Stimulated activated naive CD8-positive, alpha-beta T cell treated with anti-CD3 and anti-CD28 coated beads, Interleukin-15, Interleukin-2, amounts not matched to agents 100 ng/mL and 50 ng/mL, for 24 hours (primary cell): ENCODE measurements at regions not wholly inside any gene's neighbourhood (a gene's known extent, or its start where the extent isn't known, plus 50 kb on each side); places are given as distances from the start of the nearest gene placed in this dataset.

Experiments
- H3K27ac Mint-ChIP-seq: one replicate; pipeline ENCODE4 v1.8.0; 2021; ENCODE audit warnings: mild to moderate bottlenecking, mixed read lengths
- H3K27me3 Mint-ChIP-seq: one replicate; pipeline ENCODE4 v1.8.0; 2021; ENCODE audit warnings: mixed read lengths
- H3K36me3 Mint-ChIP-seq: one replicate; pipeline ENCODE4 v1.8.0; 2021; ENCODE audit warnings: low read depth, mixed read lengths
- H3K4me1 Mint-ChIP-seq: one replicate; pipeline ENCODE4 v1.8.0; 2021; ENCODE audit warnings: low read depth, mixed read lengths
- H3K4me3 Mint-ChIP-seq: one replicate; pipeline ENCODE4 v1.8.0; 2021; ENCODE audit warnings: mild to moderate bottlenecking, mixed read lengths
- H3K9me3 Mint-ChIP-seq: one replicate; pipeline ENCODE4 v1.8.0; 2021; ENCODE audit warnings: mixed read lengths

DNA sequence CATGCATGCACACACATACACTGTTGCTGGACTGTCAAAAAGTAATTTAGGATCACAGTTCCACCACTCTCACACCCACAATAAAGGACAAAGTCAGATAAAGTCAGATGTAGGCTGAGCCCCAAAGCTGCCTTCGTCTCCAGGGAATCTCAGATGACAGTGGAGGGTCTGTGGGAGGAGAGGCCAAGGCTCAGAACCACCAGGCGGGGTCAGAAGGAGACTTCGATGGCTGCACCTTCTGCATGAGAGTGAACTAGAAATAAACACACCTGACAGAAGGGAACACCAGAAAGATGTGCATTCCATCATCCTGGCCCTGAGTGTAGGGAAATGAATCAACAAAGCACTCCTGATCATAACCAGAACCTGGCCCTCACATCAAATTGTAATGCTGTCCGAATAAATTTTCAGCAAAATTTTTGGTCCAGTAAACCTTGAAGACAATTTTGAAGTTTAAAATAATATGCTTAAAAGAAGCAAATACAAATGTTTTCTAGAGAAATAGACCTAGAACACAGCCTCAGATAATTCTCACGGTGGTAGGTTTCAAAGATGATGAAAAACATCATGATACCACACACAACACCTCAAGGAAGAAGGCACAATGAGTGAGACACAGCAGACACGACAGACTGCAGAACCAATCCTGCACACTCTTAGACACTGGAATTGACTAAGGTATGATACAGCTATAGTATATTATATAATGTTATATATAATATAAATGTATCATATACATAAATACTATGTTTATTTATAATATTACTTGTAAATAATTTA lies 269.8 kb upstream of the KLF6 start:
- Mint-ChIP-seq H3K27ac (no peak overlapping the region), H3K36me3 (no peaks in the 10 kb centered on the region), H3K9me3 (no peaks in the 10 kb centered on the region), H3K4me1 (peaks cover 4% of the 10 kb centered on the region), H3K27me3 (no peaks in the 10 kb centered on the region), H3K4me3 (no peak overlapping the region)

GRCh38 chr10:4053940-4054339 lies 268.9 kb upstream of the KLF6 start:
- no peaks in the 10 kb centered on the region for H3K4me1 Mint-ChIP-seq
- no peaks in the 10 kb centered on the region for H3K9me3 Mint-ChIP-seq
- H3K27me3 Mint-ChIP-seq, result no peaks in the 10 kb centered on the region
- H3K36me3 Mint-ChIP-seq, result no peaks in the 10 kb centered on the region
- no peak overlapping the region for H3K4me3 Mint-ChIP-seq
- H3K27ac Mint-ChIP-seq, result no peak overlapping the region

DNA sequence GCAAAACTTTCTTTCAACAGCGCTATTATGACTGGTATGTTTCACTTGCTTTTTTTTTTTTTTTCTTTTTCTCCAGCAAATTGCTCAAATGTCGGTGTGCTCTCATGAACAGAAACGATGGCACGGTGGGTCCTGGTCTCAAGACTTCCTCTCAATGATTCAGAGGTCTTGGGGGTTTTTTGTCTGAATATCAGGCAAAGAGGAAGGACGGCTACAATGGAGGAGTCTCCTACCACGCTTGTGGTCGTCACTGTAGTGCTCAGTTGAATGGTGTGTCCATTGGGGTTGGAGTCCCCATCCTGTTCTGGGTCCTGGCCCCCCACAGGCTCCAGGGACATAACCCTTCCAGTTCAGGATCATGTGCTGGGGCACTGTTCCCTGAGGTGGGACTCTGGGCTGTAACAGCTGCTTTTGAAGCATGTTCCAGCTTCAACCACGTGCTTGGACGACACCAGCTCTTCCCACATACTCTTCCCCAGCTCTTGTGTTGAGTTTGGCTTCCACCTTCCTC lies 266.7 kb upstream of the KLF6 start:
- no peaks in the 10 kb centered on the region for H3K9me3 Mint-ChIP-seq
- no peak overlapping the region for H3K27ac Mint-ChIP-seq
- no peaks in the 10 kb centered on the region for H3K4me1 Mint-ChIP-seq
- no peaks in the 10 kb centered on the region for H3K36me3 Mint-ChIP-seq
- no peaks in the 10 kb centered on the region for H3K27me3 Mint-ChIP-seq
- H3K4me3 Mint-ChIP-seq, result peak overlapping the region; percentile 30

DNA sequence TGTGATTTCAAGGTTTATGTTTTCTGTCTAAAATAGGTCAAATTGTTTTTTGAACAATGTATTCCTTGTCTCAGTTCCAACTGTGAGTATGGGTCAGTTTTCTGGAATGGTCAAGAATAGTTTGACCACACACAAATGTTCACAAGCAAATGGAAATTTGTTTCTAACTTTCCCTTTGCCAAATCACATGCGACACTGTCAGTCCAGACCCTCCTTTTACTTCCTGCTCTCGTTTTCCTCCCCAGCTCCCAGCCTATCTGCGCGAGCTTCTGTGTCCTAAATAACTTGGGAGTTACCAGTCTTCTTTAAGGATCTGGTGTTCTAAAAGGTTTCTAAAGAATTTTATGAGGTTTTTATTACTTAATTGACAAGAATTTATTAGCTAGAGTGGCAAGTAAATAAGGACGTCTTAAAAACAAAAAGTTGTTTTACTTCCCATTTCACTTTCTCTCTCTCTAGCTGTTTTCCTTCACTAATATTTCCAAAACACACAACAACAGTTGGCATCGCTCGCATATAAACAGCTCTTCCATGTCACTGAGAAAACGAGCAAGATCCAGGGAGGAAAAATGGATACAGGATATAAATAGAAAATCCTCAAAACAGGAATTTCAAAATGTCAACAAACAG lies 266.1 kb upstream of the KLF6 start:
- Mint-ChIP-seq H3K27me3 (no peaks in the 10 kb centered on the region), H3K4me3 (peak overlapping the region; percentile 30), H3K9me3 (no peaks in the 10 kb centered on the region), H3K36me3 (no peaks in the 10 kb centered on the region), H3K27ac (no peak overlapping the region), H3K4me1 (no peaks in the 10 kb centered on the region)

DNA sequence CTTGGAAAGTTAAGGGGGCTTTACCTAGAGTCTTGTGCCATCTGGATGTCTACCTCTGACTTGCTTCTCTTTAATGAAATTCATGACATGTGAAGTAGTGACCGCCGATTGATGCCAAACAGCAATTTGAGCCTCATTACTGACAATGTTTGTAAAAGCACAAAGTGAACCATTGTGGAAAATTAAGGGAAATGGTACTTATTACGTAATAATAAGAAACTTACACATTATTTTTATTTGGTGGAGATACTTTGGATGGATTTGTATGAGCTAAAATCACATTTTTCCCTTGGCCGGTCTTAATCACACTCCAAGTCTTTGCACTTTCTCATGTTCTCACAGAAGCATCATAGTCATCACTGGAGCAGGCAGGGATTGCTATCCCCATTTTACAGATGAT lies 265.1 kb upstream of the KLF6 start:
- Mint-ChIP-seq H3K27me3 (no peaks in the 10 kb centered on the region), H3K4me3 (no peak overlapping the region), H3K27ac (no peak overlapping the region), H3K4me1 (no peaks in the 10 kb centered on the region), H3K9me3 (no peaks in the 10 kb centered on the region), H3K36me3 (no peaks in the 10 kb centered on the region)

DNA sequence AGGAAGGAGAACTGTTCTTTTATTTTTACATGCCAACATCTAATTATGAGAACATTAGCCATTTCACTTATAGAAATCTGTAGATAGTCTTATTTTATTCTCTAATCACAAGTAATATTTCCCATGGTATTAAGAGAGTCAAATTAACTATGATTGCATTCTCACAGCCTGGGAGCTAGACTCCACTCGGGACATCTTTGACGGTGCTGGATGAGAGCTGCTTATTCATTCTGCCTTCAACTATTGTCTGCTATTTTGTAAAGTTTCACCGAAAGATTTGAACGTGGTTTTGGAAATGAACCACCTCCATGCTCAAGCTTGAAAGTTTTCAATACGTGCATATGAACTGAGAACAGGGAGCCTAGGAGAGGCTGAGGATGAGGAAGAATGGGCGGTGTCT lies 264.3 kb upstream of the KLF6 start:
- no peak overlapping the region for H3K4me3 Mint-ChIP-seq
- peaks cover 3% of the 10 kb centered on the region for H3K9me3 Mint-ChIP-seq
- H3K27ac Mint-ChIP-seq, result no peak overlapping the region
- H3K36me3 Mint-ChIP-seq, result no peaks in the 10 kb centered on the region
- H3K27me3 Mint-ChIP-seq, result no peaks in the 10 kb centered on the region
- no peaks in the 10 kb centered on the region for H3K4me1 Mint-ChIP-seq

DNA sequence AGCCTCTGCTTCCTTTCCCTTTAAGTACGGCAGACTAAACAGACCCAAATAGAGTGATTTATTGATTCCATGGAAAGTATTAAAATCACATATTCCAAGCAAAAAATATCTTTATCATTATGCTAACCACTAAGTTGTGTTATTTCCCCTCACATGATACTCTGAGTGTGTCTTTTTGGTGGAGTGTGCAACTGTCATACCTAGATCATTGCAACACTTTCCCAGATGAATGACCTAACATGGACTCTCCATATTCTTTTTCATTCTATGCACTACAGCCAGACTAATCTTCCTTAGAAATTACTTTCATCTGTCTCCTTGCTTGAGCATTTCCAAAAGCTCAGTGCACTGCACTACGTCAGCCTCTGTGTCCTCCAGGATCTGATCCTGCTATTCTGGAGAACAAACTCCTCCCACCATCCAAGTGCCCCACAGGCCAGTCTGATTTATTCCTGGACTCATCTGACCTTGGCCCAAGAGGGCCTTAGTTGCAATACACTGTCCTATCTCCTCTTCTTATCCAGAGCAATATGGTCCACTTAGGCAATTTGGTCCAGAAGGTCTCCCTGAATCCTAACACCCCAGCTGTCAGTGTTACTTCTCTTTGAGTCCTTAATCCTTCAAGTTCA lies 263.3 kb upstream of the KLF6 start:
- Mint-ChIP-seq H3K36me3 (no peaks in the 10 kb centered on the region), H3K4me1 (no peaks in the 10 kb centered on the region), H3K4me3 (no peak overlapping the region), H3K9me3 (peaks cover 3% of the 10 kb centered on the region), H3K27me3 (no peaks in the 10 kb centered on the region), H3K27ac (no peak overlapping the region)

- no peak overlapping the region for H3K27ac Mint-ChIP-seq
- H3K4me3 Mint-ChIP-seq, result no peak overlapping the region
- H3K9me3 Mint-ChIP-seq, result peaks cover 13% of the 10 kb centered on the region
- no peaks in the 10 kb centered on the region for H3K4me1 Mint-ChIP-seq
- H3K27me3 Mint-ChIP-seq, result no peaks in the 10 kb centered on the region
- H3K36me3 Mint-ChIP-seq, result peaks cover 1% of the 10 kb centered on the region
Measured at GRCh38 chr10:4046712-4047354, 261.8 kb upstream of the KLF6 start.

DNA sequence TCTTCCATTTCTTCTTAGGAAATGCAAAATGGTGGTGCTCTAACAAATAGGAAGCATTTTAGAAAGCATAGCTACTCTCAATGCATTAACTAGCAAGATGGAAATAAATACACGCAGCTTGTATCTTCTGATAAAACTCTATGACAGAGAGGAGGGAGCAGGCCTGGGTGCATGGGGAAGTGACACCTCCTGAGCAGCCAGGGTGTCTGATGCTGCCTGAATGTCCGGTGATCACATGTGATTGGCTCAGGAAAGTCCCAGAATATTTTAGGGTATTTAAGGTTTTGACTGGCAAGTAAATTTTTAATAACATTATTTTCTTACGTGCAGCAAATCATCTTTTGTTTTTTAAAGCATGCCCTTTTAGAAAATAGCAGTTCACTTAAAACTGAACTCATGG lies 261.0 kb upstream of the KLF6 start:
- H3K27me3 Mint-ChIP-seq, result no peaks in the 10 kb centered on the region
- H3K4me1 Mint-ChIP-seq, result no peaks in the 10 kb centered on the region
- H3K27ac Mint-ChIP-seq, result no peak overlapping the region
- peaks cover 3% of the 10 kb centered on the region for H3K36me3 Mint-ChIP-seq
- peaks cover 21% of the 10 kb centered on the region for H3K9me3 Mint-ChIP-seq
- no peak overlapping the region for H3K4me3 Mint-ChIP-seq

DNA sequence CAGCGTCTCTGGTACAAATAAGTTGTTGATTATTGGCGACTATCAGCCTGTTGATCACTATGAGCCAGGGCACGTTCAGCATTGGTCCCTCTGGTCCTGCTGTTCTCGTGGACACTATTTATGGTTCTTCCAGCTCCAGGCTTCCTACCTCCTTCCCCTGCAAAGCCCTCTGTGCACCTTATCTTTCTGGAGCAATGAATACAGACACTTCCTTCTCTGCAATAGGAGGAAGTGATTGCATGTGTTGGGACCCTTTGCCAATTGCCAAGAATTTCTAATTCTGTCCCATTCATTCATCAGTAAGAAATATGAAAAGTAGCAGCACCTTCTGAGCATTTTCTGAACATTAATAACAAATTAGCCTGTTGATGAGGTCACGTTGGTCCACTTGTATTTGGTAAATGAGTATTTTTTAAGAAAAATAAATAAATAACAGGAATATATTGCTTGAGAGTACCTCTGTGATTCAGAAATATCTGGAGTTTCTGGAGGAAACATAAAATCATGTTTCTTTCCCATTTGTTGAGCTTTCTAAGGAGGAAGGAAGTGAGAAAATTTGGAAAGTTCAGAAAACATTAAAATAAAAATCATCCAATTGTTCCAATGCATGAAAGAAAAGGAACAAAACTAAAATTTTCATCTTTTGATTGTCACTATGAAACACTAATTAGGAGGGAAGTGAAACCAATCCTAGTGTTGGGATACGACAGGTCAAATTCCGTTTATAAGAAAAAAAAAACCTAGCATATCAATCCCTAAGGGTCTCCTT lies 259.1 kb upstream of the KLF6 start:
- peaks cover 28% of the 10 kb centered on the region for H3K9me3 Mint-ChIP-seq
- H3K4me1 Mint-ChIP-seq, result no peaks in the 10 kb centered on the region
- H3K27ac Mint-ChIP-seq, result no peak overlapping the region
- peaks cover 3% of the 10 kb centered on the region for H3K36me3 Mint-ChIP-seq
- no peak overlapping the region for H3K4me3 Mint-ChIP-seq
- no peaks in the 10 kb centered on the region for H3K27me3 Mint-ChIP-seq

- H3K9me3 Mint-ChIP-seq, result peaks cover 28% of the 10 kb centered on the region
- no peaks in the 10 kb centered on the region for H3K27me3 Mint-ChIP-seq
- H3K4me1 Mint-ChIP-seq, result no peaks in the 10 kb centered on the region
- no peak overlapping the region for H3K4me3 Mint-ChIP-seq
- H3K27ac Mint-ChIP-seq, result no peak overlapping the region
- peaks cover 3% of the 10 kb centered on the region for H3K36me3 Mint-ChIP-seq
Measured at GRCh38 chr10:4041635-4042034, 256.6 kb upstream of the KLF6 start.

DNA sequence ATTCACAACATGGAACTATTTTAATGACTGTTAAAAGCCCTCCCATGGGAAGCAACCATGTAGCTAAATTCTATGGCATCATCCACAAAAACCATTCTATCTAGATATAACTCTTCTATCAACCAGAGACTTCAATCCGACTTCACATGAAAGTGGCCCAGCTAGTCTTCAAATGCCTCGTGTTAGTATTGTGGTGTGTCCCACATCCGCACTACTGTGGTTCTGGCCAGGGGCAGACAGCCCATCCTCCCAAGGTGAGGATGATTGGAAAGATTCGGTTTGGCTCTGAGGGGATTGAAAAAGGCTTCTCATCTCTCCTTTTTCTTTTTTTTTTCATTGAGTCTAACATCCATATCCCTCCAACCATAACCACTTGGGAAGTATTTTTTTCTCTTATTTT lies 253.0 kb upstream of the KLF6 start:
- Mint-ChIP-seq H3K9me3 (peaks cover 24% of the 10 kb centered on the region), H3K27me3 (no peaks in the 10 kb centered on the region), H3K27ac (no peak overlapping the region), H3K36me3 (peaks cover 3% of the 10 kb centered on the region), H3K4me3 (no peak overlapping the region), H3K4me1 (peaks cover 30% of the 10 kb centered on the region)

GRCh38 chr10:4035599-4035945 lies 250.6 kb upstream of the KLF6 start:
- Mint-ChIP-seq H3K4me1 (peaks cover 37% of the 10 kb centered on the region), H3K4me3 (peak overlapping the region; percentile 63), H3K9me3 (peaks cover 2% of the 10 kb centered on the region), H3K27me3 (no peaks in the 10 kb centered on the region), H3K36me3 (no peaks in the 10 kb centered on the region), H3K27ac (peak overlapping the region; percentile 70)

GRCh38 chr10:4034907-4035598 lies 250.0 kb upstream of the KLF6 start:
- H3K36me3 Mint-ChIP-seq, result no peaks in the 10 kb centered on the region
- no peaks in the 10 kb centered on the region for H3K9me3 Mint-ChIP-seq
- H3K4me1 Mint-ChIP-seq, result peaks cover 37% of the 10 kb centered on the region
- H3K27me3 Mint-ChIP-seq, result no peaks in the 10 kb centered on the region
- H3K4me3 Mint-ChIP-seq, result peak overlapping the region; percentile 63
- H3K27ac Mint-ChIP-seq, result peak overlapping the region; percentile 70
